ENCODE measurements at regions not wholly inside any gene's neighbourhood (a gene's known extent, or its start where the extent isn't known, plus 50 kb on each side); places are given as distances from the start of the nearest gene placed in this dataset.

- TF ChIP-seq POLR2A (IDR thresholded peaks at IDR 0.05; ENCODE audit: low read depth, low read length), result no peak
- no peaks in the 10 kb centered on the region for H3K9me1 ChIP-seq (ENCODE audit: insufficient read depth, low read length)
- DNase-seq (no peak), ATAC-seq (ENCODE audit: low read depth) (no peak)
- no CpG with 5 or more reads among the region's 1 CpG for WGBS, 2 experiments (ENCODE audit: extremely low coverage in 2 of 2, insufficient read length in 1 of 2)
- no peak overlapping the region for H3K4ac ChIP-seq (ENCODE audit: low read depth, low read length)
- no peak overlapping the region for H3K14ac ChIP-seq (replicated peaks; ENCODE audit: low read depth, low read length)
- no peak overlapping the region for H3K9ac ChIP-seq (ENCODE audit: low read depth, low read length)
- no peak overlapping the region for H2BK120ac ChIP-seq (ENCODE audit: low read depth, low read length)
- no peaks in the 10 kb centered on the region for H3K4me1 ChIP-seq (ENCODE audit: control insufficient read depth, insufficient read depth, low read length)
- no peak overlapping the region for H3K4me3 ChIP-seq (ENCODE audit: insufficient read depth, low read depth, low read length)
- in situ Hi-C loops (cut with MboI; ENCODE audit: low sequenced_read_pairs), result no loop called here
- H4K8ac ChIP-seq (ENCODE audit: low read depth in 2 of 2, low read length in 2 of 2), result no peak overlapping the region
- no peak overlapping the region for H2BK15ac ChIP-seq (ENCODE audit: low read depth, low read length)
- no peak overlapping the region for H2AK5ac ChIP-seq (ENCODE audit: low read depth, low read length)
- no peaks in the 10 kb centered on the region for H3K36me3 ChIP-seq (ENCODE audit: control insufficient read depth, insufficient read depth, low read length)
- no peak overlapping the region for H3K27ac ChIP-seq (ENCODE audit: insufficient read depth, low read length)
- H3K27me3 ChIP-seq (ENCODE audit: control insufficient read depth, insufficient read depth, low read length), result no peaks in the 10 kb centered on the region
- no peaks in the 10 kb centered on the region for H3K79me1 ChIP-seq (ENCODE audit: low read depth in 1 of 2, low read length in 2 of 2)
- no peak overlapping the region for H2BK5ac ChIP-seq (ENCODE audit: low read depth, low read length, poor library complexity, severe bottlenecking)
- dilution Hi-C loops (cut with HindIII; ENCODE audit: low sequenced_read_pairs, unreplicated experiment), result no loop called here
- H3K4me2 ChIP-seq (ENCODE audit: low read depth, low read length), result no peak overlapping the region
- ChIA-PET CTCF (no interaction called here), POLR2A (ENCODE audit: unreplicated experiment) (no interaction called here)
- H4K5ac ChIP-seq (ENCODE audit: low read depth, low read length), result no peak overlapping the region
- H3K56ac ChIP-seq (ENCODE audit: extremely low read depth, insufficient read depth, low read length), result no peak overlapping the region
- H3K18ac ChIP-seq (ENCODE audit: low read depth, low read length), result no peak overlapping the region
- peaks cover 15% of the 10 kb centered on the region for H3K9me3 ChIP-seq (ENCODE audit: control insufficient read depth, insufficient read depth, low read length)
- intact Hi-C loops (cut with micrococcal nuclease), result no loop called here
- no TSS peak for BruUV-seq (replicated peaks)
- no peak overlapping the region for H3K23ac ChIP-seq (ENCODE audit: low read depth, low read length)
- no peaks in the 10 kb centered on the region for H4K20me1 ChIP-seq (ENCODE audit: insufficient read depth, low read length)
- H2AFZ ChIP-seq (replicated peaks; ENCODE audit: low read length, poor library complexity), result no peak overlapping the region
- H4K91ac ChIP-seq (ENCODE audit: insufficient read depth, low read depth, low read length), result no peak overlapping the region
- H2AK9ac ChIP-seq (replicated peaks; ENCODE audit: low read depth, low read length, poor library complexity), result no peak overlapping the region
- H2BK20ac ChIP-seq (ENCODE audit: low read depth, low read length), result no peak overlapping the region
Measured at GRCh38 chr1:163959622-163960021, 599.4 kb upstream of the PBX1 start.

Data from IMR-90 (cell line).